Activated B cell treated with CpG ODN at 0.5 μM for 24 hours (primary cell): ENCODE measurements at regions not wholly inside any gene's neighbourhood (a gene's known extent, or its start where the extent isn't known, plus 50 kb on each side); places are given as distances from the start of the nearest gene placed in this dataset.

ENCODE experiments used
- ATAC-seq: fragments of 200-7000 bp; cut with Tn5 transposase; one replicate; pipeline ENCODE4 v1.10.0; 2021; ENCODE audit warnings: low read depth, mild to moderate bottlenecking, moderate library complexity
- CTCF ChIA-PET: fragments of 350-600 bp; sonication (Branson Sonifier 250); formaldehyde crosslinking; loops from one replicate; lab custom pipeline; 2021; ENCODE audit warnings: antibody characterized with exemption; lab: Charles Lee
- POLR2A ChIA-PET: fragments of 350-600 bp; sonication (Branson Sonifier 250); formaldehyde crosslinking; loops from one replicate; lab custom pipeline; 2021; ENCODE audit warnings: antibody characterized with exemption; lab: Charles Lee
- DNase-seq: peaks from one replicate; pipeline ENCODE4 v3.0.0; 2022
- H3K27ac Mint-ChIP-seq: one replicate; pipeline ENCODE4 v1.8.0; 2020; ENCODE audit warnings: mixed read lengths
- H3K27me3 Mint-ChIP-seq: one replicate; pipeline ENCODE4 v1.8.0; 2021; ENCODE audit warnings: mixed read lengths
- H3K36me3 Mint-ChIP-seq: one replicate; pipeline ENCODE4 v1.8.0; 2021; ENCODE audit warnings: low read depth, mixed read lengths
- H3K4me1 Mint-ChIP-seq: one replicate; pipeline ENCODE4 v1.8.0; 2021; ENCODE audit warnings: mixed read lengths
- H3K4me3 Mint-ChIP-seq: one replicate; pipeline ENCODE4 v1.8.0; 2020; ENCODE audit warnings: mild to moderate bottlenecking, mixed read lengths
- H3K9me3 Mint-ChIP-seq: one replicate; pipeline ENCODE4 v1.8.0; 2020; ENCODE audit warnings: mixed read lengths
- CTCF ChIP-seq: fragments of 200-600 bp; IDR thresholded peaks from one replicate; pipeline ENCODE4 v1.8.0; 2022; ENCODE audit warnings: antibody characterized with exemption, mild to moderate bottlenecking
- intact Hi-C: fragments of 100-400 bp; cut with micrococcal nuclease; formaldehyde crosslinking; loops from one replicate; pipeline ENCODE4 v1.15.1; 2024

- intact Hi-C loops, result no loop called here
- CTCF ChIA-PET, result no interaction called here
- Mint-ChIP-seq H3K27ac (no peak overlapping the region), H3K9me3 (no peaks in the 10 kb centered on the region), H3K4me1 (no peaks in the 10 kb centered on the region), H3K27me3 (peaks cover 15% of the 10 kb centered on the region), H3K4me3 (no peak overlapping the region), H3K36me3 (no peaks in the 10 kb centered on the region)
- no peak for TF ChIP-seq CTCF
- ATAC-seq (no peak), DNase-seq (no peak)
- POLR2A ChIA-PET, result no interaction called here
Observed at GRCh38 chr17:65438708-65439294, 122.6 kb downstream of the AXIN2 start.

GRCh38 chr17:65438173-65438572 lies 123.3 kb downstream of the AXIN2 start:
- DNase-seq (no peak), ATAC-seq (no peak)
- no peak for TF ChIP-seq CTCF
- ChIA-PET CTCF (no interaction called here), POLR2A (no interaction called here)
- intact Hi-C loops, result no loop called here
- Mint-ChIP-seq H3K27ac (no peak overlapping the region), H3K27me3 (peaks cover 15% of the 10 kb centered on the region), H3K4me3 (no peak overlapping the region), H3K9me3 (peaks cover 2% of the 10 kb centered on the region), H3K4me1 (no peaks in the 10 kb centered on the region), H3K36me3 (no peaks in the 10 kb centered on the region)

GRCh38 chr17:65436871-65437270 lies 124.6 kb downstream of the AXIN2 start:
- Mint-ChIP-seq H3K4me3 (no peak overlapping the region), H3K9me3 (peaks cover 7% of the 10 kb centered on the region), H3K4me1 (no peaks in the 10 kb centered on the region), H3K36me3 (no peaks in the 10 kb centered on the region), H3K27me3 (peaks cover 17% of the 10 kb centered on the region), H3K27ac (no peak overlapping the region)
- intact Hi-C loops, result no loop called here
- no peak for DNase-seq
- ChIA-PET POLR2A (no interaction called here), CTCF (no interaction called here)
- no peak for ATAC-seq
- TF ChIP-seq CTCF, result no peak

- ATAC-seq (no peak), DNase-seq (no peak)
- H3K9me3 Mint-ChIP-seq, result peaks cover 14% of the 10 kb centered on the region
- no peaks in the 10 kb centered on the region for H3K4me1 Mint-ChIP-seq
- no peak overlapping the region for H3K4me3 Mint-ChIP-seq
- POLR2A ChIA-PET, result no interaction called here
- CTCF ChIA-PET, result no interaction called here
- H3K27me3 Mint-ChIP-seq, result peaks cover 14% of the 10 kb centered on the region
- no peak overlapping the region for H3K27ac Mint-ChIP-seq
- no peak for TF ChIP-seq CTCF
- H3K36me3 Mint-ChIP-seq, result no peaks in the 10 kb centered on the region
- intact Hi-C loops, result no loop called here
Observed at GRCh38 chr17:65434878-65435277, 126.6 kb downstream of the AXIN2 start.

GRCh38 chr17:65434251-65434650 lies 127.2 kb downstream of the AXIN2 start:
- ATAC-seq, result no peak
- no peaks in the 10 kb centered on the region for H3K36me3 Mint-ChIP-seq
- POLR2A ChIA-PET, result no interaction called here
- no peak for TF ChIP-seq CTCF
- no peaks in the 10 kb centered on the region for H3K4me1 Mint-ChIP-seq
- DNase-seq, result no peak
- CTCF ChIA-PET, result no interaction called here
- peaks cover 14% of the 10 kb centered on the region for H3K27me3 Mint-ChIP-seq
- intact Hi-C loops, result no loop called here
- H3K9me3 Mint-ChIP-seq, result peaks cover 16% of the 10 kb centered on the region
- H3K27ac Mint-ChIP-seq, result no peak overlapping the region
- H3K4me3 Mint-ChIP-seq, result no peak overlapping the region
